ENCODE measurements at regions not wholly inside any gene's neighbourhood (a gene's known extent, or its start where the extent isn't known, plus 50 kb on each side); places are given as distances from the start of the nearest gene placed in this dataset.

GRCh38 chr20:52529826-52530225 is 338.2 kb upstream of the ZFP64 start (continued):
- TF ChIP-seq FOXA1 (IDR thresholded peaks at IDR 0.05), result no peak
- no peak for TF ChIP-seq HNF4G (IDR thresholded peaks at IDR 0.05)
- no peak for TF ChIP-seq JUND (IDR thresholded peaks at IDR 0.05)
- TF ChIP-seq GABPA (IDR thresholded peaks at IDR 0.05 in 1 of 2, conservative IDR thresholded peaks at IDR 0.05 in 1 of 2), result no peak
- TF ChIP-seq EGR1 (IDR thresholded peaks at IDR 0.05; ENCODE audit: low read depth in 2 of 2), result no peak

- H3K9me3 ChIP-seq (ENCODE audit: control insufficient read depth in 4 of 4, low read length in 3 of 4), result peaks cover 0 to 2% (median under 1%) of the 10 kb centered on the region in 4 donors
- no peaks in the 10 kb centered on the region for H3K27me3 ChIP-seq (ENCODE audit: control insufficient read depth in 4 of 4, insufficient read depth in 4 of 4, low read length in 3 of 4)
- WGBS, result 73% methylated on average over 2 of the region's 2 CpGs
- no peak overlapping the region for H3K4me3 ChIP-seq (ENCODE audit: low read depth in 1 of 3, low read length in 3 of 3)
- DNase-seq (ENCODE audit: low spot score), result no peak
- no peak overlapping the region for H3K27ac ChIP-seq (ENCODE audit: low read depth in 1 of 2, low read length in 2 of 2)
- peaks cover 0 to 8% (median 1%) of the 10 kb centered on the region in 4 donors for H3K4me1 ChIP-seq (ENCODE audit: control insufficient read depth in 4 of 4, insufficient read depth in 4 of 4, low read length in 3 of 4)
- H3K36me3 ChIP-seq (ENCODE audit: control insufficient read depth in 4 of 4, insufficient read depth in 3 of 4, low read depth in 1 of 4, low read length in 3 of 4), result no peaks in the 10 kb centered on the region
- TF ChIP-seq HNF4G (IDR thresholded peaks at IDR 0.05) (no peak), ATF3 (IDR thresholded peaks at IDR 0.05) (no peak), YY1 (IDR thresholded peaks at IDR 0.05) (no peak), FOXA2 (IDR thresholded peaks at IDR 0.05) (no peak), EGR1 (IDR thresholded peaks at IDR 0.05; ENCODE audit: low read depth in 2 of 2) (no peak), TAF1 (conservative IDR thresholded peaks at IDR 0.05) (no peak), RAD21 (IDR thresholded peaks at IDR 0.05) (no peak), RXRA (IDR thresholded peaks at IDR 0.05) (no peak), GABPA (IDR thresholded peaks at IDR 0.05 in 1 of 2, conservative IDR thresholded peaks at IDR 0.05 in 1 of 2) (no peak), MAX (IDR thresholded peaks at IDR 0.05) (no peak), CTCF (IDR thresholded peaks at IDR 0.05; ENCODE audit: low read depth, low read length, missing input control) (no peak), ZBTB33 (IDR thresholded peaks at IDR 0.05) (no peak), HNF4A (conservative IDR thresholded peaks at IDR 0.05) (no peak), REST (IDR thresholded peaks at IDR 0.05) (no peak), SP1 (IDR thresholded peaks at IDR 0.05) (no peak), JUND (IDR thresholded peaks at IDR 0.05) (no peak), FOXA1 (IDR thresholded peaks at IDR 0.05) (no peak), NR2F2 (IDR thresholded peaks at IDR 0.05) (no peak)
- H3K9ac ChIP-seq (ENCODE audit: low read depth in 1 of 2, low read length in 2 of 2), result no peak overlapping the region
Observed at GRCh38 chr20:52524861-52525260, 333.3 kb upstream of the ZFP64 start.
